K562 (cell line): ENCODE measurements at regions not wholly inside any gene's neighbourhood (a gene's known extent, or its start where the extent isn't known, plus 50 kb on each side); places are given as distances from the start of the nearest gene placed in this dataset.

Source experiments
- ATAC-seq: fragments of 200-7000 bp; cut with Tn5 transposase; 3 replicates; pipeline ENCODE4 v1.9.1; 2020; ENCODE audit warnings: moderate library complexity
- BruUV-seq: library from RNA; stranded (reverse); fragments of 400-500 nt; replicated peaks from 2 replicates; lab custom pipeline; 2021; lab: Mats Ljungman, UMichigan
- CTCF ChIA-PET: fragments of 300-600 bp; formaldehyde crosslinking; extraction: SDS; loops from one replicate; lab custom pipeline; 2021; ENCODE audit warnings: low intra/inter-chr PET ratio; lab: Yijun Ruan, JAX
- POLR2A ChIA-PET: fragments of 300-600, 350-650 bp; sonication (Branson Sonifier 250); formaldehyde crosslinking; extraction: SDS; loops from one replicate; lab custom pipeline; 2021; ENCODE audit warnings: antibody characterized with exemption, inconsistent platforms; lab: Yijun Ruan, JAX
- DNase-seq, 4 experiments: peaks; one replicate each; pipeline versions ENCODE4 v3.0.0 to v3.0.0-alpha.2; 2011 to 2018; ENCODE audit warnings: low spot score in 3 of 4, mixed read lengths in 3 of 4; ENCODE audit errors: extremely low read depth in 1 of 4
- FAIRE-seq: peaks from 2 replicates; lab custom pipeline; 2011; peaks lifted over from hg19 to GRCh38; lab: Jason Lieb, UNC
- H2AFZ ChIP-seq: 2 replicates; pipeline ENCODE4 v1.6.0; 2011; ENCODE audit warnings: low read depth, low read length, control low read depth, inconsistent platforms
- H3K27ac ChIP-seq: fragments of 200-600 bp; 3 replicates; pipeline ENCODE4 v1.8.0; 2011; ENCODE audit warnings: low read depth, mild to moderate bottlenecking, control low read depth, inconsistent platforms, low read length, moderate library complexity, mixed read lengths; ENCODE audit errors: extremely low read depth
- H3K27me3 ChIP-seq, 2 experiments: fragments of 300-600 bp in 1 of 2; 2 replicates in 1 of 2; 3 replicates in 1 of 2; pipeline versions ENCODE4 v1.6.0 to v1.8.0; 2011; ENCODE audit warnings: inconsistent platforms in 2 of 2, low read length in 2 of 2, mild to moderate bottlenecking in 1 of 2, mixed read lengths in 1 of 2, moderate library complexity in 1 of 2; ENCODE audit not compliant: control insufficient read depth in 2 of 2, insufficient read depth in 2 of 2
- H3K36me3 ChIP-seq: fragments of 300-600 bp; 3 replicates; pipeline ENCODE4 v1.8.0; 2011; ENCODE audit warnings: mild to moderate bottlenecking, low read length, inconsistent platforms; ENCODE audit not compliant: control insufficient read depth, insufficient read depth
- H3K4me1 ChIP-seq, 2 experiments: fragments of 200-600 bp in 1 of 2; replicated peaks in 1 of 2; 2 replicates in 1 of 2; 3 replicates in 1 of 2; pipeline versions ENCODE4 v1.5.1 to v1.8.0; 2011; ENCODE audit warnings: inconsistent platforms in 2 of 2, low read length in 2 of 2, mild to moderate bottlenecking in 1 of 2, mixed read lengths in 1 of 2, moderate library complexity in 1 of 2; ENCODE audit not compliant: control insufficient read depth in 2 of 2, insufficient read depth in 2 of 2
- H3K4me2 ChIP-seq: 2 replicates; pipeline ENCODE4 v1.6.1; 2011; ENCODE audit warnings: low read length, control low read depth, inconsistent platforms, mixed read lengths; ENCODE audit not compliant: insufficient read depth
- H3K4me3 ChIP-seq: fragments of 200-600 bp; sonication (generic), shearing (Covaris generic); 2 replicates; pipeline ENCODE4 v1.5.1; 2016; ENCODE audit warnings: control low read depth, inconsistent platforms
- H3K79me2 ChIP-seq: fragments of 200-600 bp; 3 replicates; pipeline ENCODE4 v1.8.0; 2011; ENCODE audit warnings: low read length, inconsistent platforms; ENCODE audit not compliant: control insufficient read depth, insufficient read depth
- H3K9ac ChIP-seq, 2 experiments: 2 replicates each; pipeline versions ENCODE4 v1.6.0 to v1.6.1; 2011; ENCODE audit warnings: low read depth in 2 of 2, low read length in 2 of 2, control low read depth in 1 of 2, inconsistent platforms in 1 of 2, mild to moderate bottlenecking in 1 of 2, mixed read lengths in 1 of 2; ENCODE audit not compliant: insufficient read depth in 1 of 2
- H3K9me1 ChIP-seq: one replicate; pipeline ENCODE4 v1.6.0; 2011; ENCODE audit warnings: inconsistent platforms, mild to moderate bottlenecking, low read length, moderate library complexity; ENCODE audit not compliant: control insufficient read depth, insufficient read depth
- H3K9me3 ChIP-seq: replicated peaks from 2 replicates; pipeline ENCODE4 v1.5.1; 2011; ENCODE audit warnings: low read depth, low read length, inconsistent platforms; ENCODE audit not compliant: control insufficient read depth, insufficient read depth
- H4K20me1 ChIP-seq: replicated peaks from 2 replicates; pipeline ENCODE4 v1.6.1; 2011; ENCODE audit warnings: low read length, inconsistent platforms, mixed read lengths; ENCODE audit not compliant: control insufficient read depth, insufficient read depth
- ESRRA ChIP-seq: fragments of 450-650 bp; IDR thresholded peaks from 2 replicates; pipeline ENCODE4 v1.6.1; 2014; ENCODE audit warnings: low read depth, mild to moderate bottlenecking, moderate library complexity, borderline replicate concordance
- U2AF2 ChIP-seq: fragments of 200-400 bp; formaldehyde crosslinking; optimal IDR thresholded peaks from 2 replicates; pipeline ENCODE3; 2017; ENCODE audit warnings: low read depth, mild to moderate bottlenecking, low read length
- WGBS: fragments of 100-300 bp; shearing (Covaris generic); methylation state at CpG from one replicate; pipeline ENCODE4 v1.1.6; 2016; ENCODE audit warnings: low coverage, mixed read lengths; ENCODE audit not compliant: insufficient coverage; ENCODE audit errors: missing lambda C conversion rate; 5-methylcytosine and 5-hydroxymethylcytosine counted together
- in situ Hi-C: fragments of 300-500 bp; cut with MboI; formaldehyde crosslinking; loops from 4 replicates; pipeline ENCODE4 v1.15.0; 2018; ENCODE audit warnings: inconsistent platforms, mixed read lengths
- intact Hi-C: fragments of 100-400 bp; cut with micrococcal nuclease; formaldehyde crosslinking; loops from 2 replicates; pipeline ENCODE4 v1.14.2; 2022
- TF ChIP-seq, protein P1 (sequence below): fragments of 200-400 bp; formaldehyde crosslinking; IDR thresholded peaks from 2 replicates; pipeline ENCODE4 v1.6.1; 2017; ENCODE audit warnings: mild to moderate bottlenecking, low read depth, low read length, moderate library complexity
- TF ChIP-seq, protein P2 (sequence below), 3 experiments: fragments of 200-800 bp in 1 of 3; fragments of 250-450 bp in 1 of 3; fragments of 450-650 bp in 1 of 3; sonication (Bioruptor Pico) in 1 of 3; sonication (Bioruptor generic) in 1 of 3; formaldehyde crosslinking in 1 of 3; IDR thresholded peaks; 2 replicates each; pipeline versions ENCODE4 v1.6.1 to v1.8.0; 2016 to 2022; ENCODE audit warnings: mild to moderate bottlenecking in 2 of 3, missing genetic modification characterization in 2 of 3, missing compliant biosample characterization in 1 of 3, moderate library complexity in 1 of 3

DNA sequence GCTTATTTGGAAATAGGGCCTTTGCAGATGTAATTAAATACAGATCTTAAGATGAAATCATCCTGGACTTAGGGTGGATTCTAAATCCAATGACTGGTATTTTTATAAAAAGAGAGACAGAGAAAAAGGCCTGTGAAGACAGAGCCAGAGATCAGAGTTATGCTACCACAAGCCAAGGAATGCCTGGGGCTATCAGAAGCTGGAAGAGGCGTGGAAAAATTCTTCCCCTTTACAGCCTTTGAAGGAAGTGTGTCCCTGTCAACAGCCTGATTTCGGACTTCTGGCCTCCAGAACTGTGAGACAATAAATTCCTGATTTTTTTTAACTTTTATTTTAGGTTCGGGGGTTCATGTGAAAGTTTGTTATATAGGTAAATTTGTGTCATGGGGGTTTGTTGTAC is 154.1 kb upstream of the CADPS start (continued):
- TF ChIP-seq, protein P1, sequence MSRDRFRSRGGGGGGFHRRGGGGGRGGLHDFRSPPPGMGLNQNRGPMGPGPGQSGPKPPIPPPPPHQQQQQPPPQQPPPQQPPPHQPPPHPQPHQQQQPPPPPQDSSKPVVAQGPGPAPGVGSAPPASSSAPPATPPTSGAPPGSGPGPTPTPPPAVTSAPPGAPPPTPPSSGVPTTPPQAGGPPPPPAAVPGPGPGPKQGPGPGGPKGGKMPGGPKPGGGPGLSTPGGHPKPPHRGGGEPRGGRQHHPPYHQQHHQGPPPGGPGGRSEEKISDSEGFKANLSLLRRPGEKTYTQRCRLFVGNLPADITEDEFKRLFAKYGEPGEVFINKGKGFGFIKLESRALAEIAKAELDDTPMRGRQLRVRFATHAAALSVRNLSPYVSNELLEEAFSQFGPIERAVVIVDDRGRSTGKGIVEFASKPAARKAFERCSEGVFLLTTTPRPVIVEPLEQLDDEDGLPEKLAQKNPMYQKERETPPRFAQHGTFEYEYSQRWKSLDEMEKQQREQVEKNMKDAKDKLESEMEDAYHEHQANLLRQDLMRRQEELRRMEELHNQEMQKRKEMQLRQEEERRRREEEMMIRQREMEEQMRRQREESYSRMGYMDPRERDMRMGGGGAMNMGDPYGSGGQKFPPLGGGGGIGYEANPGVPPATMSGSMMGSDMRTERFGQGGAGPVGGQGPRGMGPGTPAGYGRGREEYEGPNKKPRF = no peak
- no peak for TF ChIP-seq ESRRA
- TF ChIP-seq, all 486 proteins: peak for 0

DNA sequence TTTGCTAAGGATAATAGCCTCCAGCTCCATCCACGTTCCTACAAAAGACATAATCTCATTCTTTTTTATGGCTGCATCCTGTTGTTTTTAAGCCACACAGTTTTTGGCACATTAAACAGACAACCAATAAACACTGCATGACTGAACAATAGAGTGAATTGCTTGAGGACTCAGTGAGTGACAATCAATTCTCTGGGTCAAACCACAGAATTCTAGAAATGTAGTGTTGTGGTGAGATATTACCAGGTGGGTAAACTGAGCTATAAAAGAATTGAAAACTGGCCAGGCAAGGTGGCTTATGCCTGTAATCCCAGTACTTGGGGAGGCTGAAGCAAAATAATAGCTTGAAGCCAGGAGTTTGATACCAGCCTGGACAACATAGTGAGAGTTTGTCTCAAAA is 154.7 kb upstream of the CADPS start:
- CTCF ChIA-PET = no interaction called here
- no peaks in the 10 kb centered on the region for H3K27me3 ChIP-seq
- in situ Hi-C loops (no loop called here), intact Hi-C loops (no loop called here)
- FAIRE-seq (no peak), ATAC-seq (no peak), DNase-seq (no peak)
- no peak overlapping the region for H3K4me3 ChIP-seq
- no peak overlapping the region for H3K4me2 ChIP-seq
- no peaks in the 10 kb centered on the region for H3K4me1 ChIP-seq
- no peak overlapping the region for H3K27ac ChIP-seq
- no peaks in the 10 kb centered on the region for H3K79me2 ChIP-seq
- H3K9me3 ChIP-seq = no peaks in the 10 kb centered on the region
- H2AFZ ChIP-seq = no peak overlapping the region
- no CpG with 5 or more reads among the region's 1 CpG for WGBS
- no TSS peak for BruUV-seq
- H4K20me1 ChIP-seq = no peaks in the 10 kb centered on the region
- no peak overlapping the region for H3K9ac ChIP-seq
- H3K36me3 ChIP-seq = no peaks in the 10 kb centered on the region
- no peak for TF ChIP-seq U2AF2
- TF ChIP-seq, protein P2, sequence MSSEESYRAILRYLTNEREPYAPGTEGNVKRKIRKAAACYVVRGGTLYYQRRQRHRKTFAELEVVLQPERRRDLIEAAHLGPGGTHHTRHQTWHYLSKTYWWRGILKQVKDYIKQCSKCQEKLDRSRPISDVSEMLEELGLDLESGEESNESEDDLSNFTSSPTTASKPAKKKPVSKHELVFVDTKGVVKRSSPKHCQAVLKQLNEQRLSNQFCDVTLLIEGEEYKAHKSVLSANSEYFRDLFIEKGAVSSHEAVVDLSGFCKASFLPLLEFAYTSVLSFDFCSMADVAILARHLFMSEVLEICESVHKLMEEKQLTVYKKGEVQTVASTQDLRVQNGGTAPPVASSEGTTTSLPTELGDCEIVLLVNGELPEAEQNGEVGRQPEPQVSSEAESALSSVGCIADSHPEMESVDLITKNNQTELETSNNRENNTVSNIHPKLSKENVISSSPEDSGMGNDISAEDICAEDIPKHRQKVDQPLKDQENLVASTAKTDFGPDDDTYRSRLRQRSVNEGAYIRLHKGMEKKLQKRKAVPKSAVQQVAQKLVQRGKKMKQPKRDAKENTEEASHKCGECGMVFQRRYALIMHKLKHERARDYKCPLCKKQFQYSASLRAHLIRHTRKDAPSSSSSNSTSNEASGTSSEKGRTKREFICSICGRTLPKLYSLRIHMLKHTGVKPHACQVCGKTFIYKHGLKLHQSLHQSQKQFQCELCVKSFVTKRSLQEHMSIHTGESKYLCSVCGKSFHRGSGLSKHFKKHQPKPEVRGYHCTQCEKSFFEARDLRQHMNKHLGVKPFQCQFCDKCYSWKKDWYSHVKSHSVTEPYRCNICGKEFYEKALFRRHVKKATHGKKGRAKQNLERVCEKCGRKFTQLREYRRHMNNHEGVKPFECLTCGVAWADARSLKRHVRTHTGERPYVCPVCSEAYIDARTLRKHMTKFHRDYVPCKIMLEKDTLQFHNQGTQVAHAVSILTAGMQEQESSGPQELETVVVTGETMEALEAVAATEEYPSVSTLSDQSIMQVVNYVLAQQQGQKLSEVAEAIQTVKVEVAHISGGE (CRISPR knock-in tag; IDR thresholded peaks at IDR 0.05) = peak in 1 of 3 experiments; percentile 48; a peak in 1 of 6 replicates
- H3K9me1 ChIP-seq = no peaks in the 10 kb centered on the region
- POLR2A ChIA-PET = no interaction called here
